ENCODE measurements at regions not wholly inside any gene's neighbourhood (a gene's known extent, or its start where the extent isn't known, plus 50 kb on each side); places are given as distances from the start of the nearest gene placed in this dataset.

GRCh38 chr2:134199123-134199522, 54.7 kb upstream of the MGAT5 start:
- Histone ChIP-seq H3K27ac (ENCODE audit: low read length) (no peak overlapping the region), H3K4me2 (ENCODE audit: low read length) (no peak overlapping the region), H3K4me3 (ENCODE audit: low read length) (no peak overlapping the region), H3K9ac (ENCODE audit: low read length) (no peak overlapping the region), H3K9me3 (ENCODE audit: insufficient read depth, low read length) (no peaks in the 10 kb centered on the region), H2AFZ (ENCODE audit: low read depth, low read length) (no peak overlapping the region), H3K27me3 (ENCODE audit: low read depth, low read length) (no peaks in the 10 kb centered on the region), H3K79me2 (ENCODE audit: low read length) (peaks cover 3% of the 10 kb centered on the region; the same call in 1 of the 2 replicates), H4K20me1 (ENCODE audit: insufficient read depth, low read length) (peaks cover 22% of the 10 kb centered on the region), H3K36me3 (replicated peaks; ENCODE audit: low read depth, low read length) (no peaks in the 10 kb centered on the region), H3K4me1 (ENCODE audit: low read length) (peaks cover 8% of the 10 kb centered on the region; the same call in 1 of the 2 replicates)
- no peak for TF ChIP-seq CTCF (IDR thresholded peaks at IDR 0.05; ENCODE audit: low read depth, low read length)
- TF ChIP-seq EZH2phosphoT487 (IDR thresholded peaks at IDR 0.05; ENCODE audit: low read depth), result no peak

GRCh38 chr2:134200036-134200618, 53.7 kb upstream of the MGAT5 start:
- TF ChIP-seq CTCF (IDR thresholded peaks at IDR 0.05; ENCODE audit: low read depth, low read length) (no peak), EZH2phosphoT487 (IDR thresholded peaks at IDR 0.05; ENCODE audit: low read depth) (no peak)
- H3K36me3 ChIP-seq (replicated peaks; ENCODE audit: low read depth, low read length), result no peaks in the 10 kb centered on the region
- peaks cover 3% of the 10 kb centered on the region; the same call in 1 of the 2 replicates for H3K79me2 ChIP-seq (ENCODE audit: low read length)
- no peak overlapping the region for H3K4me3 ChIP-seq (ENCODE audit: low read length)
- peaks cover 8% of the 10 kb centered on the region; the same call in 1 of the 2 replicates for H3K4me1 ChIP-seq (ENCODE audit: low read length)
- no peak overlapping the region for H3K27ac ChIP-seq (ENCODE audit: low read length)
- no peak overlapping the region for H3K4me2 ChIP-seq (ENCODE audit: low read length)
- H3K27me3 ChIP-seq (ENCODE audit: low read depth, low read length), result peaks cover 7% of the 10 kb centered on the region
- no peak overlapping the region for H2AFZ ChIP-seq (ENCODE audit: low read depth, low read length)
- H3K9ac ChIP-seq (ENCODE audit: low read length), result no peak overlapping the region
- peaks cover 31% of the 10 kb centered on the region for H4K20me1 ChIP-seq (ENCODE audit: insufficient read depth, low read length)
- no peaks in the 10 kb centered on the region for H3K9me3 ChIP-seq (ENCODE audit: insufficient read depth, low read length)

GRCh38 chr2:134201533-134201932, 52.3 kb upstream of the MGAT5 start:
- Histone ChIP-seq H3K79me2 (ENCODE audit: low read length) (no peaks in the 10 kb centered on the region), H4K20me1 (ENCODE audit: insufficient read depth, low read length) (peaks cover 41% of the 10 kb centered on the region), H3K4me2 (ENCODE audit: low read length) (no peak overlapping the region), H2AFZ (ENCODE audit: low read depth, low read length) (no peak overlapping the region), H3K4me3 (ENCODE audit: low read length) (no peak overlapping the region), H3K27me3 (ENCODE audit: low read depth, low read length) (peaks cover 12% of the 10 kb centered on the region), H3K36me3 (replicated peaks; ENCODE audit: low read depth, low read length) (no peaks in the 10 kb centered on the region), H3K9me3 (ENCODE audit: insufficient read depth, low read length) (no peaks in the 10 kb centered on the region), H3K9ac (ENCODE audit: low read length) (no peak overlapping the region), H3K27ac (ENCODE audit: low read length) (no peak overlapping the region), H3K4me1 (ENCODE audit: low read length) (peaks cover 20% of the 10 kb centered on the region)
- TF ChIP-seq EZH2phosphoT487 (IDR thresholded peaks at IDR 0.05; ENCODE audit: low read depth), result no peak
- TF ChIP-seq CTCF (IDR thresholded peaks at IDR 0.05; ENCODE audit: low read depth, low read length), result no peak

GRCh38 chr2:134202371-134202770, 51.5 kb upstream of the MGAT5 start:
- H3K27ac ChIP-seq (ENCODE audit: low read length), result no peak overlapping the region
- H3K4me1 ChIP-seq (ENCODE audit: low read length), result peaks cover 28% of the 10 kb centered on the region
- peaks cover 49% of the 10 kb centered on the region for H4K20me1 ChIP-seq (ENCODE audit: insufficient read depth, low read length)
- peaks cover 15% of the 10 kb centered on the region for H3K27me3 ChIP-seq (ENCODE audit: low read depth, low read length)
- TF ChIP-seq EZH2phosphoT487 (IDR thresholded peaks at IDR 0.05; ENCODE audit: low read depth), result no peak
- TF ChIP-seq CTCF (IDR thresholded peaks at IDR 0.05; ENCODE audit: low read depth, low read length), result no peak
- H3K9ac ChIP-seq (ENCODE audit: low read length), result no peak overlapping the region
- no peak overlapping the region for H3K4me2 ChIP-seq (ENCODE audit: low read length)
- no peaks in the 10 kb centered on the region for H3K9me3 ChIP-seq (ENCODE audit: insufficient read depth, low read length)
- no peaks in the 10 kb centered on the region for H3K36me3 ChIP-seq (replicated peaks; ENCODE audit: low read depth, low read length)
- no peaks in the 10 kb centered on the region for H3K79me2 ChIP-seq (ENCODE audit: low read length)
- H2AFZ ChIP-seq (ENCODE audit: low read depth, low read length), result no peak overlapping the region
- H3K4me3 ChIP-seq (ENCODE audit: low read length), result no peak overlapping the region

Data from OCI-LY3 (cell line).